Endodermal cell (in vitro differentiated cells): ENCODE measurements at regions not wholly inside any gene's neighbourhood (a gene's known extent, or its start where the extent isn't known, plus 50 kb on each side); places are given as distances from the start of the nearest gene placed in this dataset.

Experiments used
- DNase-seq: peaks from one replicate; pipeline ENCODE4 v3.0.0-alpha.2; 2017
- H3K27ac ChIP-seq: 2 replicates; pipeline ENCODE4 v1.5.1; 2013; ENCODE audit warnings: mild to moderate bottlenecking, low read depth, low read length, moderate library complexity
- H3K27me3 ChIP-seq: 2 replicates; pipeline ENCODE4 v1.6.1; 2013; ENCODE audit warnings: mild to moderate bottlenecking, low read length, moderate library complexity; ENCODE audit not compliant: insufficient read depth, control insufficient read depth, poor library complexity, severe bottlenecking
- H3K36me3 ChIP-seq: 2 replicates; pipeline ENCODE4 v1.7.0; 2013; ENCODE audit warnings: mild to moderate bottlenecking, low read length, moderate library complexity; ENCODE audit not compliant: control insufficient read depth, insufficient read depth
- H3K4me1 ChIP-seq: one replicate; pipeline ENCODE4 v1.7.0; 2013; ENCODE audit warnings: low read length; ENCODE audit not compliant: control insufficient read depth, insufficient read depth
- H3K4me3 ChIP-seq: 2 replicates; pipeline ENCODE4 v1.5.1; 2013; ENCODE audit warnings: mild to moderate bottlenecking, low read length, moderate library complexity
- H3K9ac ChIP-seq: 2 replicates; pipeline ENCODE4 v1.6.1; 2013; ENCODE audit warnings: mild to moderate bottlenecking, low read length, moderate library complexity; ENCODE audit not compliant: poor library complexity, severe bottlenecking; ENCODE audit errors: extremely low read depth
- H3K9me3 ChIP-seq: 2 replicates; pipeline ENCODE4 v1.6.1; 2013; ENCODE audit warnings: mild to moderate bottlenecking, low read length, moderate library complexity; ENCODE audit not compliant: control insufficient read depth
- H3K27ac Mint-ChIP-seq: 2 replicates; pipeline ENCODE4 v1.8.0; 2020; ENCODE audit warnings: mixed read lengths
- H3K27me3 Mint-ChIP-seq: 2 replicates; pipeline ENCODE4 v1.8.0; 2021; ENCODE audit warnings: mild to moderate bottlenecking, mixed read lengths; ENCODE audit not compliant: insufficient read depth
- H3K36me3 Mint-ChIP-seq: 2 replicates; pipeline ENCODE4 v1.8.0; 2020; ENCODE audit warnings: low read depth, mixed read lengths
- H3K4me1 Mint-ChIP-seq: 2 replicates; pipeline ENCODE4 v1.8.0; 2020; ENCODE audit warnings: mixed read lengths
- H3K4me3 Mint-ChIP-seq: 2 replicates; pipeline ENCODE4 v1.8.0; 2020; ENCODE audit warnings: mild to moderate bottlenecking, moderate library complexity, mixed read lengths
- H3K9me3 Mint-ChIP-seq: 2 replicates; pipeline ENCODE4 v1.8.0; 2020; ENCODE audit warnings: mild to moderate bottlenecking, mixed read lengths
- CTCF ChIP-seq: fragments of 200-600 bp; sonication (generic); conservative IDR thresholded peaks from 2 replicates; pipeline ENCODE4 v1.5.0; 2021; ENCODE audit warnings: antibody characterized with exemption, mild to moderate bottlenecking
- WGBS, 2 experiments: methylation state at CpG; one replicate each; pipeline versions ENCODE4 v1.1.5 to v1.1.7; 2013; ENCODE audit warnings: missing lambda C conversion rate in 2 of 2, mixed read lengths in 1 of 2; ENCODE audit not compliant: insufficient coverage in 1 of 2, insufficient read length in 1 of 2; 5-methylcytosine and 5-hydroxymethylcytosine counted together

GRCh38 chr2:55992455-55992854 is 68.9 kb upstream of the EFEMP1 start:
- Histone ChIP-seq H3K9ac (no peak overlapping the region), H3K36me3 (no peaks in the 10 kb centered on the region), H3K27ac (no peak overlapping the region), H3K4me3 (no peak overlapping the region), H3K4me1 (no peaks in the 10 kb centered on the region), H3K9me3 (no peaks in the 10 kb centered on the region), H3K27me3 (peaks cover 5% of the 10 kb centered on the region)
- TF ChIP-seq CTCF, result no peak
- 90 to 100% methylated on average over 4 of the region's 4 CpGs for WGBS, 2 experiments
- no peak overlapping the region for H3K4me3 Mint-ChIP-seq
- no peak for DNase-seq
- no peaks in the 10 kb centered on the region for H3K9me3 Mint-ChIP-seq
- H3K27ac Mint-ChIP-seq, result no peak overlapping the region
- no peaks in the 10 kb centered on the region for H3K36me3 Mint-ChIP-seq
- H3K27me3 Mint-ChIP-seq, result peaks cover 13% of the 10 kb centered on the region
- H3K4me1 Mint-ChIP-seq, result peaks cover 4% of the 10 kb centered on the region

GRCh38 chr2:55993685-55994084 is 70.1 kb upstream of the EFEMP1 start:
- Mint-ChIP-seq H3K4me1 (peaks cover 4% of the 10 kb centered on the region), H3K4me3 (no peak overlapping the region), H3K9me3 (no peaks in the 10 kb centered on the region), H3K36me3 (no peaks in the 10 kb centered on the region), H3K27me3 (peaks cover 13% of the 10 kb centered on the region), H3K27ac (no peak overlapping the region)
- Histone ChIP-seq H3K4me1 (no peaks in the 10 kb centered on the region), H3K27ac (no peak overlapping the region), H3K9ac (no peak overlapping the region), H3K9me3 (no peaks in the 10 kb centered on the region), H3K27me3 (peaks cover 5% of the 10 kb centered on the region), H3K4me3 (no peak overlapping the region), H3K36me3 (no peaks in the 10 kb centered on the region)
- no peak for DNase-seq
- WGBS, 2 experiments, result 95 to 100% methylated on average over 2 to 4 of the region's 4 CpGs
- no peak for TF ChIP-seq CTCF

- H3K27ac ChIP-seq, result no peak overlapping the region
- no peak for DNase-seq
- H3K9me3 ChIP-seq, result no peaks in the 10 kb centered on the region
- H3K4me3 Mint-ChIP-seq, result no peak overlapping the region
- WGBS, 2 experiments, result no CpG with 5 or more reads among the region's 1 CpG
- peaks cover 1% of the 10 kb centered on the region for H3K4me1 Mint-ChIP-seq
- H3K27me3 Mint-ChIP-seq, result peaks cover 13% of the 10 kb centered on the region
- H3K4me1 ChIP-seq, result no peaks in the 10 kb centered on the region
- no peaks in the 10 kb centered on the region for H3K9me3 Mint-ChIP-seq
- H3K27me3 ChIP-seq, result peaks cover 5% of the 10 kb centered on the region
- no peak overlapping the region for H3K9ac ChIP-seq
- no peak for TF ChIP-seq CTCF
- no peak overlapping the region for H3K4me3 ChIP-seq
- H3K36me3 ChIP-seq, result no peaks in the 10 kb centered on the region
- no peak overlapping the region for H3K27ac Mint-ChIP-seq
- H3K36me3 Mint-ChIP-seq, result no peaks in the 10 kb centered on the region
Observed at GRCh38 chr2:55995211-55995610, 71.6 kb upstream of the EFEMP1 start.
